MM.1S (cell line): ENCODE measurements at regions not wholly inside any gene's neighbourhood (a gene's known extent, or its start where the extent isn't known, plus 50 kb on each side); places are given as distances from the start of the nearest gene placed in this dataset.

Experiments used
- CTCF ChIP-seq: fragments of 300-600 bp; sonication (generic); IDR thresholded peaks from 2 replicates; pipeline ENCODE4 v1.5.1; 2016; ENCODE audit warnings: antibody characterized with exemption, low read length, mixed read lengths
- EZH2 ChIP-seq: fragments of 300-600 bp; sonication (generic); optimal IDR thresholded peaks from 2 replicates; pipeline ENCODE3; 2017; ENCODE audit warnings: low read depth, mild to moderate bottlenecking, antibody characterized with exemption, low read length, mixed read lengths

DNA sequence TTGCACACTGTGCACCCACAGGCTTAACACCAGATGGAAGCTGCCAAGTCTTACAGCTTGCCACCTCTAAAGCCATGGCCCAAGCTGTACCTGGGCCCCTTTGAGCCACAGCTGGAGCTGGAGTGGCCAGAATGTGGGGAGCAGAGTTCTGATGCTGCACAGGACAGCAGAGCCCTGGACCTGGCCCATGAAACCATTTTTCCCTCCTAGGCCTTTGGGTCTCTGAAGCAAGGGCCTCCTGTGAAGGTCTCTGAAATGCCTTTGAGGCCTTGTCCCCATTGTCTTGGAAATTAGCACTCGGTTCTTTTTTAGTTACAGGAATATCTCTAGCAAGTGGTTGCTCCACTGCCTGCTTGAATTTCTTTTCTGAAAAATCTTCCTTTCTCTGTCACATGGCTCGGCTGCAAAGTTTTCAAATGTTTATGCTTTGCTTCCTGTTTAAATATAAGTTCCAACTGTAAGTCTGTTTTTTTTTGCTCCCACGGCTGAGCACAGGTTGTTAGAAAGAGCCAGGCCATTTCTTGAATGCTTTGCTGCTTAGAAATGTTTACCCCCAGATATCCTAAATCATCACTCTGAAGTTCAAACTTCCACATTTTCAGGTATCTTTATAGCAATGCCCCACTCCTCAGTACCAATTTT lies 156.8 kb upstream of the GORAB start:
- TF ChIP-seq CTCF (no peak), EZH2 (no peak)
